HepG2 (cell line): ENCODE measurements at regions not wholly inside any gene's neighbourhood (a gene's known extent, or its start where the extent isn't known, plus 50 kb on each side); places are given as distances from the start of the nearest gene placed in this dataset.
"Not testable (repeated sequence)": the region's sequence is repeated elsewhere in the genome, so short reads cannot be mapped to it uniquely, and the experiment has no call there.

ENCODE experiments used
- ATAC-seq: fragments of 200-7000 bp; cut with Tn5 transposase; 3 replicates; pipeline ENCODE4 v1.9.1; 2020; ENCODE audit warnings: mild to moderate bottlenecking, moderate library complexity
- BruUV-seq: library from RNA; stranded (reverse); fragments of 400-500 nt; replicated peaks from 2 replicates; lab custom pipeline; 2021; lab: Mats Ljungman, UMichigan
- CTCF ChIA-PET: fragments of 300-600 bp; formaldehyde crosslinking; extraction: SDS; loops from one replicate; lab custom pipeline; 2021; ENCODE audit warnings: low total read pairs, inconsistent platforms, low intra/inter-chr PET ratio; lab: Yijun Ruan, JAX
- POLR2A ChIA-PET: fragments of 350-600 bp; sonication (Branson Sonifier 250); formaldehyde crosslinking; loops from one replicate; lab custom pipeline; 2020; ENCODE audit warnings: antibody characterized with exemption, inconsistent platforms; lab: Yijun Ruan, JAX
- DNase-seq: peaks from one replicate; pipeline ENCODE4 v3.0.0-alpha.2; 2015; ENCODE audit warnings: low spot score
- FAIRE-seq: peaks from 3 replicates; lab custom pipeline; 2011; peaks lifted over from hg19 to GRCh38; lab: Jason Lieb, UNC
- H2AFZ ChIP-seq: one replicate; pipeline ENCODE4 v1.6.1; 2011; ENCODE audit warnings: low read length, inconsistent platforms
- H3K27ac ChIP-seq: fragments of 300-600 bp; 3 replicates; pipeline ENCODE4 v1.8.0; 2011; ENCODE audit warnings: mixed run types, mild to moderate bottlenecking, mixed read lengths, low read length, inconsistent platforms; ENCODE audit not compliant: insufficient read depth; ENCODE audit errors: extremely low read length
- H3K27me3 ChIP-seq, 2 experiments: fragments of 200-600 bp in 1 of 2; 2 replicates in 1 of 2; 3 replicates in 1 of 2; pipeline versions ENCODE4 v1.6.0 to v1.8.0; 2011; ENCODE audit warnings: low read length in 2 of 2, mild to moderate bottlenecking in 2 of 2, moderate library complexity in 2 of 2, inconsistent platforms in 1 of 2; ENCODE audit not compliant: insufficient read depth in 2 of 2, control insufficient read depth in 1 of 2
- H3K36me3 ChIP-seq, 2 experiments: fragments of 200-600 bp in 1 of 2; replicated peaks in 1 of 2; 2 replicates in 1 of 2; 3 replicates in 1 of 2; pipeline versions ENCODE4 v1.5.1 to v1.8.0; 2011; ENCODE audit warnings: low read length in 2 of 2, inconsistent platforms in 1 of 2; ENCODE audit not compliant: insufficient read depth in 2 of 2, control insufficient read depth in 1 of 2
- H3K4me1 ChIP-seq: 2 replicates; pipeline ENCODE4 v1.5.1; 2012; ENCODE audit warnings: low read length, inconsistent platforms; ENCODE audit not compliant: insufficient read depth
- H3K4me2 ChIP-seq: 2 replicates; pipeline ENCODE4 v1.6.0; 2011; ENCODE audit warnings: low read depth, low read length, inconsistent platforms
- H3K4me3 ChIP-seq, 3 experiments: fragments of 200-600 bp in 1 of 3; sonication (generic), shearing (Covaris generic) in 1 of 3; replicated peaks in 1 of 3; 2 replicates each; pipeline ENCODE4 v1.5.1; 2011 to 2016; ENCODE audit warnings: low read length in 3 of 3, inconsistent platforms in 2 of 3, low read depth in 2 of 3, mild to moderate bottlenecking in 2 of 3, control low read depth in 1 of 3, mixed read lengths in 1 of 3; ENCODE audit not compliant: insufficient read depth in 1 of 3
- H3K79me2 ChIP-seq: one replicate; pipeline ENCODE4 v1.6.1; 2011; ENCODE audit warnings: low read length, inconsistent platforms; ENCODE audit not compliant: insufficient read depth
- H3K9ac ChIP-seq: 2 replicates; pipeline ENCODE4 v1.6.0; 2011; ENCODE audit warnings: mild to moderate bottlenecking, low read depth, low read length, inconsistent platforms; ENCODE audit not compliant: insufficient read depth
- H3K9me3 ChIP-seq: 2 replicates; pipeline ENCODE4 v1.5.1; 2012; ENCODE audit warnings: mild to moderate bottlenecking, low read length
- H4K20me1 ChIP-seq: 2 replicates; pipeline ENCODE4 v1.6.0; 2011; ENCODE audit warnings: inconsistent platforms, mild to moderate bottlenecking, low read length, moderate library complexity; ENCODE audit not compliant: insufficient read depth
- HOXA3 ChIP-seq: sonication (generic); formaldehyde crosslinking; IDR thresholded peaks from 2 replicates; pipeline ENCODE4 v1.5.0; 2020; ENCODE audit warnings: missing genetic modification reagents
- JUNB ChIP-seq: sonication (generic); formaldehyde crosslinking; IDR thresholded peaks from 2 replicates; pipeline ENCODE4 v1.8.0; 2022; ENCODE audit warnings: missing genetic modification reagents, mild to moderate bottlenecking, borderline replicate concordance
- ZNF160 ChIP-seq: sonication (generic); formaldehyde crosslinking; IDR thresholded peaks from 2 replicates; pipeline ENCODE4 v1.8.0; 2022; ENCODE audit warnings: mild to moderate bottlenecking, inconsistent platforms, missing genetic modification reagents
- ZNF367 ChIP-seq: sonication (generic); formaldehyde crosslinking; IDR thresholded peaks from 2 replicates; pipeline ENCODE4 v1.4.0; 2020; ENCODE audit warnings: missing genetic modification reagents, borderline replicate concordance
- ZNF614 ChIP-seq: IDR thresholded peaks from 2 replicates; pipeline ENCODE4 v1.6.1; 2018; ENCODE audit warnings: missing biosample characterization, missing genetic modification reagents, inconsistent platforms, borderline replicate concordance
- ZNF670 ChIP-seq: sonication (generic); formaldehyde crosslinking; IDR thresholded peaks from 2 replicates; pipeline ENCODE4 v1.8.0; 2022; ENCODE audit warnings: mild to moderate bottlenecking, missing genetic modification reagents, borderline replicate concordance
- ZNF792 ChIP-seq: IDR thresholded peaks from 2 replicates; pipeline ENCODE4 v1.6.1; 2016
- WGBS: methylation state at CpG from one replicate; pipeline ENCODE4 v1.1.6; 2017; ENCODE audit warnings: low lambda C conversion rate; 5-methylcytosine and 5-hydroxymethylcytosine counted together
- in situ Hi-C: cut with HindIII; loops from 2 replicates; pipeline ENCODE4 v1.10.0; 2017; ENCODE audit warnings: low pct_unique_long_range_greater_than_20kb; ENCODE audit not compliant: extremely low pct_ligation_motif_present
- intact Hi-C: fragments of 100-400 bp; cut with micrococcal nuclease; formaldehyde crosslinking; loops from one replicate; pipeline ENCODE4 v1.10.0; 2022; ENCODE audit not compliant: unreplicated experiment
- TF ChIP-seq, protein P1 (sequence below), 2 experiments: sonication (generic) in 1 of 2; formaldehyde crosslinking in 1 of 2; IDR thresholded peaks; 2 replicates each; pipeline versions ENCODE4 v1.4.0 to v1.6.1; 2016 to 2020; ENCODE audit warnings: borderline replicate concordance in 1 of 2, low read depth in 1 of 2, mild to moderate bottlenecking in 1 of 2, missing genetic modification reagents in 1 of 2

DNA sequence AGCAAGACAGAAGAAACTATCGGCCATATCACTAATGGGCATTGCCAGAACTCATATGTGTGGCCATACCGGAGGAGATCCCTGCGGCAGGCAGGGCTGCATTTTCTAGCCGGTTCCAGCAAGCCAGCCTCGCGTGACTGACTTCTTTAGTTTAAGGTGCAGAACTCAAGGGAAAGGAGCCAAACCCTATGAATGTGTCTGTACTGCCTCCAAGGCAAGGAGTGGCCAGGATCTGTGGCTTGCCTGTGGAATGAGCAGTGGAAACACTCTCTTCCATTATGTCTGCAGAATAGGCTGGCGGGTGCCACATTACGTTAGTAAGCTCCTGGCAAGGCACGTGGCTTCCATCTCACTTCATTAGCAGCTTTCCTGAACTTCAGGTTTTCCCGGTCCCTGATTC lies 137.6 kb downstream of the ATL2 start:
- in situ Hi-C loops, result no loop called here
- Histone ChIP-seq H3K9ac (no peak overlapping the region), H3K27me3 (peaks cover 2 to 3% of the 10 kb centered on the region in 2 experiments; a peak in 2 of 5 replicates), H4K20me1 (no peaks in the 10 kb centered on the region), H3K79me2 (no peaks in the 10 kb centered on the region), H3K4me3 (no peak overlapping the region), H3K4me2 (no peak overlapping the region), H2AFZ (no peak overlapping the region), H3K9me3 (no peaks in the 10 kb centered on the region), H3K4me1 (no peaks in the 10 kb centered on the region), H3K36me3 (no peaks in the 10 kb centered on the region), H3K27ac (no peak overlapping the region)
- FAIRE-seq (no peak), ATAC-seq (no peak), DNase-seq (no peak)
- POLR2A ChIA-PET, result no interaction called here
- CTCF ChIA-PET, result no interaction called here
- TF ChIP-seq ZNF792 (CRISPR knock-in tag) (no peak), ZNF367 (CRISPR knock-in tag) (no peak)
- WGBS, result 52% methylated on average over 10 of the region's 10 CpGs
- no TSS peak for BruUV-seq
- intact Hi-C loops, result no loop called here

DNA sequence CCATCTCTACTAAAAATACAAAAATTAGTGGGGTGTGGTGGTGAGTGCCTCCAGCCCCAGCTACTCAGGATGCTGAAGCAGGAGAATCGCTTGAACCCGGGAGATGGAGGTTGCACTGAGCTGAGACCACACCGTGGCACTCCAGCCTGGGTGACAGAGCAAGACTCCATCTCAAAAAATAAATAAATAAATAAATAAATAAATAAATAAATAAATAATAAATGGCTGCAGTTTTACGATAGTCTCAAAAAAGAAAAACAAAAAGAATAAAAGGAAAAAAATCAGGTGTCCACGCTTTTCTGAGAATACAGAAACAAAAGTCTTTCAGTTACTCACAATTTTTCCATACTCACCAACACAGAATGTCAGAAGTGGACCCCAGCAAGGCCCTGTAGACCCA lies 138.4 kb downstream of the ATL2 start:
- DNase-seq, H3K36me3 ChIP-seq, H3K4me1 ChIP-seq, BruUV-seq, H3K9me3 ChIP-seq, H3K27ac ChIP-seq, H2AFZ ChIP-seq, in situ Hi-C loops, ATAC-seq, H3K79me2 ChIP-seq, CTCF ChIA-PET, H3K9ac ChIP-seq, H3K4me3 ChIP-seq, H3K27me3 ChIP-seq, H4K20me1 ChIP-seq, intact Hi-C loops, FAIRE-seq, H3K4me2 ChIP-seq, POLR2A ChIA-PET: not testable (repeated sequence)
- WGBS, result 22% methylated on average over 5 of the region's 5 CpGs

- CTCF ChIA-PET, result no interaction called here
- intact Hi-C loops (no loop called here), in situ Hi-C loops (no loop called here)
- no peaks in the 10 kb centered on the region for H3K79me2 ChIP-seq
- H2AFZ ChIP-seq, result no peak overlapping the region
- H3K4me1 ChIP-seq, result no peaks in the 10 kb centered on the region
- H3K4me2 ChIP-seq, result no peak overlapping the region
- no peak overlapping the region for H3K9ac ChIP-seq
- POLR2A ChIA-PET, result no interaction called here
- H4K20me1 ChIP-seq, result no peaks in the 10 kb centered on the region
- no peaks in the 10 kb centered on the region for H3K36me3 ChIP-seq
- 51% methylated on average over 2 of the region's 2 CpGs for WGBS
- DNase-seq, result no peak
- H3K9me3 ChIP-seq, result no peaks in the 10 kb centered on the region
- no peak overlapping the region for H3K27ac ChIP-seq
- no TSS peak for BruUV-seq
- peaks cover 2 to 3% of the 10 kb centered on the region in 2 experiments; a peak in 2 of 5 replicates for H3K27me3 ChIP-seq
- no peak for ATAC-seq
- no peak for FAIRE-seq
- H3K4me3 ChIP-seq, result no peak overlapping the region
- TF ChIP-seq ZNF670, result no peak
- TF ChIP-seq, protein P1, sequence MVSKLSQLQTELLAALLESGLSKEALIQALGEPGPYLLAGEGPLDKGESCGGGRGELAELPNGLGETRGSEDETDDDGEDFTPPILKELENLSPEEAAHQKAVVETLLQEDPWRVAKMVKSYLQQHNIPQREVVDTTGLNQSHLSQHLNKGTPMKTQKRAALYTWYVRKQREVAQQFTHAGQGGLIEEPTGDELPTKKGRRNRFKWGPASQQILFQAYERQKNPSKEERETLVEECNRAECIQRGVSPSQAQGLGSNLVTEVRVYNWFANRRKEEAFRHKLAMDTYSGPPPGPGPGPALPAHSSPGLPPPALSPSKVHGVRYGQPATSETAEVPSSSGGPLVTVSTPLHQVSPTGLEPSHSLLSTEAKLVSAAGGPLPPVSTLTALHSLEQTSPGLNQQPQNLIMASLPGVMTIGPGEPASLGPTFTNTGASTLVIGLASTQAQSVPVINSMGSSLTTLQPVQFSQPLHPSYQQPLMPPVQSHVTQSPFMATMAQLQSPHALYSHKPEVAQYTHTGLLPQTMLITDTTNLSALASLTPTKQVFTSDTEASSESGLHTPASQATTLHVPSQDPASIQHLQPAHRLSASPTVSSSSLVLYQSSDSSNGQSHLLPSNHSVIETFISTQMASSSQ (IDR thresholded peaks at IDR 0.05; ENCODE audit: low read depth), result no peak
- TF ChIP-seq, protein P1 (CRISPR knock-in tag; IDR thresholded peaks at IDR 0.05; ENCODE audit: borderline replicate concordance), result no peak
- no peak for TF ChIP-seq ZNF614
- no peak for TF ChIP-seq ZNF160
- no peak for TF ChIP-seq HOXA3 (CRISPR knock-in tag)
- no peak for TF ChIP-seq JUNB (CRISPR knock-in tag)
Observed at GRCh38 chr2:38237311-38237710, 139.8 kb downstream of the ATL2 start.
